ENCODE measurements at regions not wholly inside any gene's neighbourhood (a gene's known extent, or its start where the extent isn't known, plus 50 kb on each side); places are given as distances from the start of the nearest gene placed in this dataset.

DNA sequence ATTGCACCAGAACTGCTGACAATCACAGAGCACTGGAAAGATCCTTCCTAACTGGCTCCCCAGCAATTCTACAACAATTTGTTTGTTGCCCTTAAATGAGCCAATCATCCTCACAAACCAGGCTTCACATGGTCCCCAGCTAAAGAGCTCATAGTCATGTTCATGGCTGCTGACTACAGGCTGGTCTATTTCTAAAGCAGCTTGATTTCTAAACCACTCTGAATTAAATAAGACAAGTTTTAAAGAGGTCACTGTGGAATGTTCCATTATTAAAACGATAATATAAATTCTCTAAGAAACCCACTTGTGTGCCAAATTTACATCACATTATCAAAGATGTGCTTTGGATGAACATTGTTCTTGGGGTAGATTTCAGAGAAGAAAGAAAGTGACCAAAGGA lies 110.7 kb downstream of the COPS8 start:
- no peak overlapping the region for H3K27ac ChIP-seq
- TF ChIP-seq, protein P1, sequence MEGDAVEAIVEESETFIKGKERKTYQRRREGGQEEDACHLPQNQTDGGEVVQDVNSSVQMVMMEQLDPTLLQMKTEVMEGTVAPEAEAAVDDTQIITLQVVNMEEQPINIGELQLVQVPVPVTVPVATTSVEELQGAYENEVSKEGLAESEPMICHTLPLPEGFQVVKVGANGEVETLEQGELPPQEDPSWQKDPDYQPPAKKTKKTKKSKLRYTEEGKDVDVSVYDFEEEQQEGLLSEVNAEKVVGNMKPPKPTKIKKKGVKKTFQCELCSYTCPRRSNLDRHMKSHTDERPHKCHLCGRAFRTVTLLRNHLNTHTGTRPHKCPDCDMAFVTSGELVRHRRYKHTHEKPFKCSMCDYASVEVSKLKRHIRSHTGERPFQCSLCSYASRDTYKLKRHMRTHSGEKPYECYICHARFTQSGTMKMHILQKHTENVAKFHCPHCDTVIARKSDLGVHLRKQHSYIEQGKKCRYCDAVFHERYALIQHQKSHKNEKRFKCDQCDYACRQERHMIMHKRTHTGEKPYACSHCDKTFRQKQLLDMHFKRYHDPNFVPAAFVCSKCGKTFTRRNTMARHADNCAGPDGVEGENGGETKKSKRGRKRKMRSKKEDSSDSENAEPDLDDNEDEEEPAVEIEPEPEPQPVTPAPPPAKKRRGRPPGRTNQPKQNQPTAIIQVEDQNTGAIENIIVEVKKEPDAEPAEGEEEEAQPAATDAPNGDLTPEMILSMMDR (conservative IDR thresholded peaks at IDR 0.05) = no peak
- no peak for TF ChIP-seq ZFX (IDR thresholded peaks at IDR 0.05)

DNA sequence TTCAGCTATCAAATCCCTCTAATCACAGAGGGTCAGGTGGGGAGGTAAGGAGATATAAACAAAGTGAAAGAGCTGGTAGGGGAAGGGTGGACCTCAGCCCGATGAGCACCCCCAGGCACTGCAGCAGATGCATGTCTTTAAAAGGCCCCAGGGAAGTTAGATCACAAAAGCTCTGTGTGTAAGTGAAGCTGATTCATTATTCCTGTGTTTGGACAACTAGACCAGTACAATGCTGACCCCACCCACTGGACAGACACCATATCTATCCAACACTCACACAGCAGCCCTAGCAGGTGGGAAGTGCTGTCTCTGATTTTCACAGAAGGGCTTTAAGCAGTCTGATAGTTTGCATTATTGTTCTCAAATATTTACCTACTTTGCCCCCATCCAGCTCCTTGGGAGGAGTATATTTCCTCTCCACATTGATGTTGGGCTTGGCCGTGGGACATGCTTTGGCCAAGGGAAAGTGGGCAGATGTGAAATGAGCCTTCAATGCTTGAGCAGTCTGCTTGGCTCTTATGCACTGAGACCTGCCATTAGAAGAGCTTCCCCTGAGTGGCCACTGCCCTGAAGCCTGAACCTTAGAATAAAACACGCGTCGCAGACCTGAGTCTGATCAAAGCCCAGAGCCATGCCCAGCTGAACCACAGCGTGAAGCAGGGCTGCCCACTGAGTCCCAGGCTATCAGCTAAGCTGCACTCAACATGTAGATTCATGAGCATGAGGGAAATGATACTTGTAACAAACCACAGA lies 111.4 kb downstream of the COPS8 start:
- TF ChIP-seq ZFX (IDR thresholded peaks at IDR 0.05) = no peak
- TF ChIP-seq, protein P1 (conservative IDR thresholded peaks at IDR 0.05) = no peak
- H3K27ac ChIP-seq = no peak overlapping the region

DNA sequence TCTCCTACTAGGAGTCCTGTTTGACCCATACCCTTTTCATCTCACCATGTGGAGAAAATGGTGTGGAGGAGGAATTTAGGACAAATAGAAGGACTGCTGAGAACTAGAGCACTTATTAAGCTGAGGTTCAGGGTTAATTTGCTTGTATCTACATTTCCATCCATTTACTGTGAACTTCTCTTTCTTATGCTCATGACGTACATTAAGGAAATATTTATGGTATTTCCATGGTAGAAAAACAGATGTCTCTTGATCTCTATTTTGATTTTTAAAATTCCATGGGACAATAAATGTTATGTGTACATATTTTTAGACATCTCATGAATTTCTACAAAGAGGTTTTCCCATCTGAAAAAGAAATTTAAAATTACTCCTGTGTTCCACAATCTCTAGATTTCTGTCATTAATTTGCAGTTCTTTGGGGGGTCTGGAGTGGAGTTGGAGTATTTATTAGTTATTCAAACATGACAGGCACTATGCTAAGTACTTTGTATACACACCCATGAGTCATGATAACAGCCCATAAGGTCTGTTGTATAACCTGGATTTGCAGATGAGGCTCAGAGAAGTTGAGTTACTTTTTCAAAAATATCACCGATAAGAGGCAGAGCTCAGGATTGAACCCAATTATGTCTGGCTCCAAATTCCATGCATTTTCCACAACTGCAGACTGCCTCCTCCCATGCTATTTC lies 112.6 kb downstream of the COPS8 start:
- H3K27ac ChIP-seq = no peak overlapping the region
- TF ChIP-seq ZFX (IDR thresholded peaks at IDR 0.05) = no peak
- TF ChIP-seq, protein P1 (conservative IDR thresholded peaks at IDR 0.05) = no peak

DNA sequence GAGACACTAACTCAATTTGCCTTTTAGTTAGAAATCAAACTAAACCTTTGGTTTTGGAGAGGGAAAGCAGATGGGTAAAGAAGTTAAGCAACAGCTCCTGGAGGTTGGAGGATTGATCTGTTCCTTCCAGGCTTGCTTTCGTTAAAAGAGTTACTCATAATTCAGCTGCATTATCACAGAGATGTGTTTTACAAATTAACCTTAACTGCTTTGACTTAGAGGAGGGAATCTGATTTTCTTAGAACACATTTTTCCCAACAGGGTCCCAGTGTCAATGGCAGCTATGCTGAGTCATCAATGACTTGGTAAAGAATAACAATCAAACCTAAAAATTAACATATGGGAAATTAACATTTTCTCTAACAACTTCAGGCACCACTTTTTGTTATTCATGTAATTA lies 113.4 kb downstream of the COPS8 start:
- H3K27ac ChIP-seq = no peak overlapping the region
- TF ChIP-seq, protein P1 (conservative IDR thresholded peaks at IDR 0.05) = no peak
- TF ChIP-seq ZFX (IDR thresholded peaks at IDR 0.05) = no peak

DNA sequence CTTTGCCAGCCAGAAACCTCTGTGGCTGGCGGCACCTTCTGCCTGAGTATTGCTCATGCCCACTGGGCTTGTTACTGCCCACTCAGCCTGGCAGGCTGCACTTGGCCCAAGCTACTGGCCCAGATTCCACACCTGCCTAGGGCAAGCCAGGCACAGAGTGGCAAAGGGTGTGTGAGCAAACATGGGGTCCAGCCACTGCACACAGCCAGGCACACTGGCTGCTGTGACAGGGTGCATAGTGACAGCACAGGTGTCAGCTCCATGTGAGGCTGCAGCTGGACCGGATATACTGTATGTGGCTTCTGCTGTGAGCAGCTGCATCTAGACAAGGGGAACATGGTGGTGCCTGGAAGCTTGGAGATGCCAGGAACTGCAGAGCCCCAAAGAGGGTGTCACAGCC lies 113.9 kb downstream of the COPS8 start:
- TF ChIP-seq, protein P1 (conservative IDR thresholded peaks at IDR 0.05) = no peak
- no peak for TF ChIP-seq ZFX (IDR thresholded peaks at IDR 0.05)

DNA sequence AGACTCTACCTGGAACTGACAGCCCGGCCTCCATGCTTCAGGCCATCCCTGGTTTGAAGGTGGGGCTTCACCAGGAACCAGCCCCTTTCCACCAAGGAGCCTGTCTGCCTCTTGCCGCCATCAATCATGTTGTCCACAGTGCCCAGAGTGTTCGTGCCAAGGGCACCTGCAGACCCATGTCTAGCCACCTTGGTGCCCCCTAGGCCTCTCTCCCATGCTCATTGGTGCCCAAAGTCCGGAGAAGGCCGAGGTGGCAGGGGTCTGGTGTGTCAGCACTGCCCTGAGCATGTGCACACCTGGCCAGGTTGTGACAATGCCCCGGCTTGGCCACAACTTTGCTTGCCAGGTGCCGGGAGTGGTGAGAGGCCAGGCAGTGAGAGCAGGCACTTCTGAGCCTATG lies 114.8 kb downstream of the COPS8 start:
- H3K27ac ChIP-seq = no peak overlapping the region
- TF ChIP-seq, protein P1 (conservative IDR thresholded peaks at IDR 0.05) = no peak
- no peak for TF ChIP-seq ZFX (IDR thresholded peaks at IDR 0.05)

More for the DNA sequence above, 113.9 kb downstream of the COPS8 start:
- H3K27ac ChIP-seq = no peak overlapping the region
